CD14-positive monocyte (primary cell): ENCODE measurements at regions not wholly inside any gene's neighbourhood (a gene's known extent, or its start where the extent isn't known, plus 50 kb on each side); places are given as distances from the start of the nearest gene placed in this dataset.

Source experiments
- DNase-seq, 3 donors: peaks; one replicate each; pipeline ENCODE4 v3.0.0-alpha.2; 2011 to 2022
- H2AFZ ChIP-seq: 2 replicates; pipeline ENCODE4 v1.6.0; 2012; ENCODE audit warnings: mild to moderate bottlenecking, low read depth, low read length, inconsistent platforms; ENCODE audit not compliant: insufficient read depth, poor library complexity, severe bottlenecking
- H3K27ac ChIP-seq, 2 donors: 1 replicate in 1 of 2; 2 replicates in 1 of 2; pipeline ENCODE4 v1.5.1; 2012 to 2013; ENCODE audit warnings: low read length in 2 of 2, control low read depth in 1 of 2, inconsistent platforms in 1 of 2, low read depth in 1 of 2, mild to moderate bottlenecking in 1 of 2
- H3K27me3 ChIP-seq, 2 donors: one replicate each; pipeline versions ENCODE4 v1.6.0 to v1.6.1; 2011 to 2013; ENCODE audit warnings: low read length in 2 of 2; ENCODE audit not compliant: control insufficient read depth in 2 of 2, insufficient read depth in 2 of 2
- H3K36me3 ChIP-seq, 2 donors: replicated peaks in 1 of 2; 1 replicate in 1 of 2; 2 replicates in 1 of 2; pipeline versions ENCODE4 v1.5.1 to v1.6.1; 2012 to 2013; ENCODE audit warnings: low read length in 2 of 2, control low read depth in 1 of 2, inconsistent platforms in 1 of 2, mild to moderate bottlenecking in 1 of 2; ENCODE audit not compliant: insufficient read depth in 2 of 2, control insufficient read depth in 1 of 2
- H3K4me1 ChIP-seq, 2 donors: 1 replicate in 1 of 2; 2 replicates in 1 of 2; pipeline versions ENCODE4 v1.5.1 to v1.6.1; 2012 to 2013; ENCODE audit warnings: low read length in 2 of 2, control low read depth in 1 of 2, inconsistent platforms in 1 of 2, mild to moderate bottlenecking in 1 of 2, moderate library complexity in 1 of 2; ENCODE audit not compliant: insufficient read depth in 2 of 2, control insufficient read depth in 1 of 2
- H3K4me2 ChIP-seq: replicated peaks from 2 replicates; pipeline ENCODE3; 2012; ENCODE audit warnings: low read length, moderate library complexity, mild to moderate bottlenecking; ENCODE audit not compliant: poor library complexity, severe bottlenecking; ENCODE audit errors: extremely low read depth
- H3K4me3 ChIP-seq, 3 experiments: fragments of 200-600 bp in 1 of 3; sonication (generic) in 1 of 3; replicated peaks in 1 of 3; 1 replicate in 2 of 3; 2 replicates in 1 of 3; pipeline ENCODE4 v1.5.1; 2011 to 2013; ENCODE audit warnings: low read length in 3 of 3, mild to moderate bottlenecking in 3 of 3, control low read depth in 2 of 3, low read depth in 2 of 3, inconsistent platforms in 1 of 3, moderate library complexity in 1 of 3
- H3K79me2 ChIP-seq: 2 replicates; pipeline ENCODE4 v1.6.0; 2012; ENCODE audit warnings: mild to moderate bottlenecking, control low read depth, inconsistent platforms, low read length, moderate library complexity; ENCODE audit not compliant: insufficient read depth
- H3K9ac ChIP-seq: 2 replicates; pipeline ENCODE4 v1.6.0; 2017; ENCODE audit warnings: low read length, mild to moderate bottlenecking; ENCODE audit not compliant: insufficient read depth, poor library complexity, severe bottlenecking
- H3K9me3 ChIP-seq, 2 donors: replicated peaks in 1 of 2; 1 replicate in 1 of 2; 2 replicates in 1 of 2; pipeline versions ENCODE4 v1.5.1 to v1.6.1; 2012 to 2013; ENCODE audit warnings: low read length in 2 of 2, control low read depth in 1 of 2; ENCODE audit not compliant: control insufficient read depth in 1 of 2, insufficient read depth in 1 of 2
- H4K20me1 ChIP-seq: 2 replicates; pipeline ENCODE4 v1.6.0; 2012; ENCODE audit warnings: mild to moderate bottlenecking, low read length, control low read depth, moderate library complexity; ENCODE audit not compliant: insufficient read depth
- H3K27ac Mint-ChIP-seq, 7 donors: one replicate each; pipeline ENCODE4 v1.8.0; 2020; ENCODE audit warnings: mild to moderate bottlenecking in 7 of 7, mixed read lengths in 7 of 7, moderate library complexity in 6 of 7, inconsistent platforms in 2 of 7
- H3K27me3 Mint-ChIP-seq, 3 donors: one replicate each; pipeline ENCODE4 v1.8.0; 2021 to 2022; ENCODE audit warnings: low read depth in 3 of 3, mild to moderate bottlenecking in 3 of 3, mixed read lengths in 3 of 3, moderate library complexity in 3 of 3, inconsistent platforms in 1 of 3
- H3K36me3 Mint-ChIP-seq, 2 donors: one replicate each; pipeline ENCODE4 v1.8.0; 2020; ENCODE audit warnings: mixed read lengths in 2 of 2, inconsistent platforms in 1 of 2, mild to moderate bottlenecking in 1 of 2
- H3K4me1 Mint-ChIP-seq: one replicate; pipeline ENCODE4 v1.8.0; 2020; ENCODE audit warnings: mild to moderate bottlenecking, mixed read lengths
- H3K4me3 Mint-ChIP-seq, 2 donors: one replicate each; pipeline ENCODE4 v1.8.0; 2020; ENCODE audit warnings: mild to moderate bottlenecking in 2 of 2, mixed read lengths in 2 of 2, moderate library complexity in 1 of 2
- H3K9me3 Mint-ChIP-seq, 7 donors: one replicate each; pipeline ENCODE4 v1.8.0; 2020 to 2022; ENCODE audit warnings: mixed read lengths in 7 of 7, mild to moderate bottlenecking in 6 of 7, moderate library complexity in 6 of 7, inconsistent platforms in 2 of 7
- WGBS: methylation state at CpG from one replicate; pipeline ENCODE4 v1.1.5; 2013; ENCODE audit warnings: missing lambda C conversion rate; ENCODE audit not compliant: insufficient coverage; 5-methylcytosine and 5-hydroxymethylcytosine counted together
- intact Hi-C, 2 donors: fragments of 100-400 bp; cut with micrococcal nuclease; formaldehyde crosslinking; loops; one replicate each; pipeline versions ENCODE4 v1.15.0 to v1.15.1; 2023
- TF ChIP-seq, protein P1 (sequence below): fragments of 200-600 bp; IDR thresholded peaks from one replicate; pipeline ENCODE4 v1.8.0; 2022; ENCODE audit warnings: antibody characterized with exemption, mild to moderate bottlenecking

DNA sequence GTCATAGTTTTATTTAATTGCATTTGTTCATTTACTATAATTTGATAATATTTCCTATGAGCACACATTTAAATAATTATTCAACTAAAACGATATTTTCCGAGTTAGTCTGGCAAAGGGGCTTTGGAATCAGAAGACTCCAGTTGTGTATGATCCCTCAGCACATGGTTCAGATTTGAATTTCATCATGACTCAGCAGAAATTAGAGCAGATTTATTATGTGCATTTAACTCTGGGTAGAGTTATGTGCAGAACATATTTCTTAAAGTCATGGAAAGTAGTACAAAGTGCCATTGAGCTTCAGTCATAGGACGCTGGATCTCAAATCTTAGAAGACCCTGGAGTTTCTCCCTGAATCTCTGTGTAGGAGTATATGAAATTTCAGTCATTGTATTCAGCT lies 106.7 kb downstream of the ADCYAP1 start:
- Mint-ChIP-seq H3K27me3 (no peaks in the 10 kb centered on the region), H3K4me1 (no peaks in the 10 kb centered on the region), H3K9me3 (peaks cover 0 to 2% (median 0%) of the 10 kb centered on the region in 7 donors), H3K4me3 (no peak overlapping the region), H3K36me3 (no peaks in the 10 kb centered on the region), H3K27ac (no peak overlapping the region)
- Histone ChIP-seq H3K27me3 (no peaks in the 10 kb centered on the region), H4K20me1 (no peaks in the 10 kb centered on the region), H3K4me2 (no peak overlapping the region), H3K9ac (no peak overlapping the region), H3K27ac (no peak overlapping the region), H3K4me1 (no peaks in the 10 kb centered on the region), H2AFZ (no peak overlapping the region), H3K79me2 (no peaks in the 10 kb centered on the region), H3K4me3 (no peak overlapping the region), H3K36me3 (no peaks in the 10 kb centered on the region), H3K9me3 (no peaks in the 10 kb centered on the region)
- TF ChIP-seq, protein P1, sequence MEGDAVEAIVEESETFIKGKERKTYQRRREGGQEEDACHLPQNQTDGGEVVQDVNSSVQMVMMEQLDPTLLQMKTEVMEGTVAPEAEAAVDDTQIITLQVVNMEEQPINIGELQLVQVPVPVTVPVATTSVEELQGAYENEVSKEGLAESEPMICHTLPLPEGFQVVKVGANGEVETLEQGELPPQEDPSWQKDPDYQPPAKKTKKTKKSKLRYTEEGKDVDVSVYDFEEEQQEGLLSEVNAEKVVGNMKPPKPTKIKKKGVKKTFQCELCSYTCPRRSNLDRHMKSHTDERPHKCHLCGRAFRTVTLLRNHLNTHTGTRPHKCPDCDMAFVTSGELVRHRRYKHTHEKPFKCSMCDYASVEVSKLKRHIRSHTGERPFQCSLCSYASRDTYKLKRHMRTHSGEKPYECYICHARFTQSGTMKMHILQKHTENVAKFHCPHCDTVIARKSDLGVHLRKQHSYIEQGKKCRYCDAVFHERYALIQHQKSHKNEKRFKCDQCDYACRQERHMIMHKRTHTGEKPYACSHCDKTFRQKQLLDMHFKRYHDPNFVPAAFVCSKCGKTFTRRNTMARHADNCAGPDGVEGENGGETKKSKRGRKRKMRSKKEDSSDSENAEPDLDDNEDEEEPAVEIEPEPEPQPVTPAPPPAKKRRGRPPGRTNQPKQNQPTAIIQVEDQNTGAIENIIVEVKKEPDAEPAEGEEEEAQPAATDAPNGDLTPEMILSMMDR, result no peak
- WGBS, result 72% methylated on average over 3 of the region's 3 CpGs
- no peak for DNase-seq
- intact Hi-C loops, result no loop called here

DNA sequence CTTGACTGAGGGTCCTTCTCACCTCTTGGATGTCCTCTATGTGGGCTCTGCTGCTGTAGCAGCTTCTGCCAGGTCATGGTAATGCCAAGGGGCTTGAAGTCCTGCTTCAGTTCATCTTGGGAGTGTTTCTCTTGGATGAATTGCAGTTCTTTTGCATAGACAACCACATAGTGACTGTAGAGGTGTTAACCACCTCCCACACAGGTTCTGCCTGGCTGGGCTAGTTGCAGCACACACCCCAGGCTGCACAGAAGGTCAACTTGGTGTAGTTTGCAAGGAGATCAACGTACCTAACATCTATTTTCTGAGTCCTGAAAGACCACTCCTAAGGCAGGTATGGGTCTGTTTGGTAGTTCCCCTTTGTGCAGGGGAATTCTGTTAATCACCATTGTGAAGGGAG lies 108.1 kb downstream of the ADCYAP1 start:
- Mint-ChIP-seq H3K27me3 (no peaks in the 10 kb centered on the region), H3K9me3 (peaks cover 0 to 2% (median 0%) of the 10 kb centered on the region in 7 donors), H3K4me3 (no peak overlapping the region), H3K4me1 (no peaks in the 10 kb centered on the region), H3K36me3 (no peaks in the 10 kb centered on the region), H3K27ac (no peak overlapping the region)
- Histone ChIP-seq H3K36me3 (no peaks in the 10 kb centered on the region), H3K9me3 (no peaks in the 10 kb centered on the region), H3K4me2 (no peak overlapping the region), H3K9ac (no peak overlapping the region), H3K27me3 (no peaks in the 10 kb centered on the region), H3K79me2 (no peaks in the 10 kb centered on the region), H3K4me3 (no peak overlapping the region), H4K20me1 (no peaks in the 10 kb centered on the region), H2AFZ (no peak overlapping the region), H3K4me1 (no peaks in the 10 kb centered on the region), H3K27ac (no peak overlapping the region)
- no peak for DNase-seq
- no CpG with 5 or more reads among the region's 1 CpG for WGBS
- intact Hi-C loops, result no loop called here
- TF ChIP-seq, protein P1, result no peak
